ENCODE measurements at regions not wholly inside any gene's neighbourhood (a gene's known extent, or its start where the extent isn't known, plus 50 kb on each side); places are given as distances from the start of the nearest gene placed in this dataset.

DNA sequence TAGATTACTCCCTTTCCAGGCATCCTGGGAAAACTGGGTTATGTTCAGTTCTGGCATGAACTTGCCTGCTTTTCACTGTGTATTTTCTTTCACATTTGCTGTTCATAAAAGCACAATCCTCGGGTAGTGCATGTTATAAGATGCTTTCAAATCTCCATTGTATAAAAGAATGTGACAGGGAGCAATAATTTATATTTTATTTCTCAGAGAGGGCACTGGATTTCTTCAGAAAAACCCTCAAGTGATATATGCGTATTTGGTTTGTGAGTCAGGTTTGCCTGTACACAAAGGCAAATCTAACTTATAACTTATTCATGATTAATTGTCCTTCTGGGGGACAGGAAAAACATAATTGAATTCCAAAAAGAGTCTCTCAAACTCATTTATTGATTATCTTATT is 440.7 kb upstream of the MMADHC start:
- Histone ChIP-seq H3K27me3 (no peaks in the 10 kb centered on the region), H3K4me1 (peaks cover 0 to 11% (median 0%) of the 10 kb centered on the region in 3 donors), H3K27ac (no peak overlapping the region), H3K36me3 (no peaks in the 10 kb centered on the region), H3K4me3 (no peak overlapping the region), H3K9me3 (no peaks in the 10 kb centered on the region)
- WGBS, 2 donors: 13 to 36% methylated on average over 2 of the region's 2 CpGs
- DNase-seq: no peak
- intact Hi-C loops (cut with DNase I): no loop called here
- TF ChIP-seq POLR2A (IDR thresholded peaks at IDR 0.05): no peak
- TF ChIP-seq CTCF (IDR thresholded peaks at IDR 0.05): no peak

DNA sequence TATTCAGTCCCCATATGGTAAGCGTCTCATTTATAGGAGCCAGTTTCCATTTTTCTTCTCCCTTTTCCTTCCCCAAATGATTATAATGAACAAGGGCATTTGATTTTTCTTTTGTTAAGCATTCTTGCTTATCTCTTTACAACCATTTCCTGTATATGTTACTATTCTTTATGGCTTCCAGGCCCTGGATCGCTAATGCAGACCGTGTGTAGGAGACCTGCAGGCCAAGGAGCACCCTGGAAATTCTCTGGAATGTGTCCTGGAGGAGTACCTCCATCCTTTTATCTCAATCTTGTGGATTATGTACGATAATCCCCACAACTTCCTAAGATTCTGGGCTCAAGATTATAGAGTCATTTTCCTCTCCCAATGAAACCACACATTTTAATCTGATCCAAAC is 439.6 kb upstream of the MMADHC start:
- intact Hi-C loops (cut with DNase I): no loop called here
- Histone ChIP-seq H3K27ac (no peak overlapping the region), H3K27me3 (no peaks in the 10 kb centered on the region), H3K4me1 (peaks cover 0 to 11% (median 0%) of the 10 kb centered on the region in 3 donors), H3K36me3 (no peaks in the 10 kb centered on the region), H3K4me3 (no peak overlapping the region), H3K9me3 (no peaks in the 10 kb centered on the region)
- TF ChIP-seq CTCF (IDR thresholded peaks at IDR 0.05): no peak
- TF ChIP-seq POLR2A (IDR thresholded peaks at IDR 0.05): no peak
- no peak for DNase-seq
- WGBS, 2 donors: 46 to 67% methylated on average over 4 of the region's 4 CpGs

DNA sequence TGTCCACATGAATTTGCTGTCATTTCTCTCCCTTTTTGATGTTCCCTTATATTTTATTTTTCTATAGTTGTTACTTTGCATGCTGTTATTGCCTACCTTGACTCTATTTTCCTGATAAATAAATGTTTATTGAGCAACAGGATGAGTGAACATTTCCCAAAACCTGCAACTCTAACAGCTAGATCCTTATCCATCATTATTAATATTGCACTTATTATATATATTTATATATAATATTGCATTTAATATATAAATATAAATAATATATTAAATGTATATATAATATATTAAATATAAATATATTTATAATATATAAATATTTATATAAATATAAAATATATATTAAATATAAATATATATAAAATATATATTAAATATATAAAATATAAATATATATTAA is 436.1 kb upstream of the MMADHC start:
- H3K27me3 ChIP-seq: no peaks in the 10 kb centered on the region
- no peak for DNase-seq
- H3K36me3 ChIP-seq: no peaks in the 10 kb centered on the region
- H3K4me1 ChIP-seq: peaks cover 0 to 5% (median 0%) of the 10 kb centered on the region in 3 donors
- intact Hi-C loops (cut with DNase I): no loop called here
- no peak overlapping the region for H3K4me3 ChIP-seq
- no peak for TF ChIP-seq CTCF (IDR thresholded peaks at IDR 0.05)
- no peak for TF ChIP-seq POLR2A (IDR thresholded peaks at IDR 0.05)
- H3K9me3 ChIP-seq: no peaks in the 10 kb centered on the region
- H3K27ac ChIP-seq: no peak overlapping the region

DNA sequence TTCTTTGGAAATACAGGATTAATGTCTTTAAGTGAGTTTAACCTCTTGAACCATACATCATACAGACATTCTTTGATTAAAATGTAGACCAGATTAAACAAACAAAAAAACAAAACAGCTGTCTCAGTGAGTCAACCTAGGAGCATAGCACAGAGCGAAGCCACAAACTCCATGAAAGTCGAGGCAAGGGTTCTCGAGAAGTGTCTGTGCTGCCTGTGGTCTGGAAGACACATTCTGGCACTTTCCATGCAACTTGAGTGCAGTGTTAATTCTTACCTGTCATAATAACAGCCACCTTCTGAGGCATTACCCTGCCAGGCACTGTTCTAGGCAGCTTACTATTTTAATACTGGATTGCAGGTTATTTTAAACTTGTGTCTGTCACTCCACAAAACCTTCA is 435.5 kb upstream of the MMADHC start:
- 78 to 83% methylated on average over 3 of the region's 3 CpGs for WGBS, 2 donors
- Histone ChIP-seq H3K27me3 (no peaks in the 10 kb centered on the region), H3K27ac (no peak overlapping the region), H3K9me3 (no peaks in the 10 kb centered on the region), H3K4me1 (no peaks in the 10 kb centered on the region), H3K36me3 (no peaks in the 10 kb centered on the region), H3K4me3 (no peak overlapping the region)
- no peak for DNase-seq
- intact Hi-C loops (cut with DNase I): no loop called here
- TF ChIP-seq CTCF (IDR thresholded peaks at IDR 0.05): no peak
- no peak for TF ChIP-seq POLR2A (IDR thresholded peaks at IDR 0.05)

GRCh38 chr2:150020937-150021673 is 433.5 kb upstream of the MMADHC start:
- no peak for DNase-seq
- H3K27me3 ChIP-seq: no peaks in the 10 kb centered on the region
- no peaks in the 10 kb centered on the region for H3K4me1 ChIP-seq
- TF ChIP-seq POLR2A (IDR thresholded peaks at IDR 0.05) (no peak), CTCF (IDR thresholded peaks at IDR 0.05) (no peak)
- no peak overlapping the region for H3K27ac ChIP-seq
- H3K4me3 ChIP-seq: no peak overlapping the region
- WGBS, 2 donors: 72 to 73% methylated on average over 5 of the region's 5 CpGs
- intact Hi-C loops (cut with DNase I): no loop called here
- H3K9me3 ChIP-seq: no peaks in the 10 kb centered on the region
- no peaks in the 10 kb centered on the region for H3K36me3 ChIP-seq

Data from esophagus squamous epithelium (tissue), 5 donors.